NOMO-1 treated with dmso at 0.1 percent for 144 hours (cell line): ENCODE measurements at regions not wholly inside any gene's neighbourhood (a gene's known extent, or its start where the extent isn't known, plus 50 kb on each side); places are given as distances from the start of the nearest gene placed in this dataset.
A peak's percentile ranks its signal among the peaks of the same experiment; 100 is the strongest.
"Not testable (repeated sequence)": the region's sequence is repeated elsewhere in the genome, so short reads cannot be mapped to it uniquely, and the experiment has no call there.

Experiments used
- DNase-seq: peaks from one replicate; lab custom pipeline; 2025; ENCODE audit not compliant: unreplicated experiment; lab: John Stamatoyannopoulos, UW

DNA sequence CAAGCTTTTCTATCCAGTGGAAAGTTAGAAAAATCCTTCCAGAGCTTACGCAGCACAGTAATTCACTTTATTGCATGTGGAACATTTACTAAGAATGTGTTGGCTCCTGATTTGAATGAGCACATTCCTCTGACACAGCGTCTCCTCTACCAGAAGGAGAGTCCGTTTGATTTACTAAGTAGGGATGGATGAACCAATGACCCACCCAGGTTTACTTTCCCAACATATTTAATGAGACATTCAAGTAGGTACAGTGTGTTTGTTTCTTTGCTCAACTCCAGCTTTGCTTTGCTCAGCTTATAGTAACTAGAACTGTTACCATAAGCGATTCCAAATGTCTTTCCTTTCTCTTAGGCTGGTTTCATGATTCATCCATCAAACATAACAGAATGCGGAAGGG is 161.7 kb downstream of the SMARCA1 start:
- no peak for DNase-seq

DNA sequence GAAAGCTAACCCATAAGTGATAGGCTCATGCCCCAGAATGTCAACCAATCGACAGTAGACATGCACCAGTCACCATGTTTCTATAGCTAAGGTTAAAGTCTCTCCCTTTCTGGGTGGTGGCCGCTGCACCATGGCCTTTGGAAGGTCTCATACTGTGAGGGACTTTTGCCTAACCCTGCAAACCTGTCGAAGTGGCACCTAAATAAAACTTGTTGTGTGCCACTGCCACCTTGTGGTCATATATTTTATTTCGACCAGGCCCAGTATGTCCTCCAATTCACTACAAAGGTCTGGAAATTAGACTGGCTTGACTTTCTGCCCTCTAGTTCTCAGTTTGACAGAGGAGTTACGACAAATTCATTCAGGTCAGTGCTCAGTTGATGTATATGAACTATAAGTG is 163.1 kb downstream of the SMARCA1 start:
- peak; percentile 18 for DNase-seq

DNA sequence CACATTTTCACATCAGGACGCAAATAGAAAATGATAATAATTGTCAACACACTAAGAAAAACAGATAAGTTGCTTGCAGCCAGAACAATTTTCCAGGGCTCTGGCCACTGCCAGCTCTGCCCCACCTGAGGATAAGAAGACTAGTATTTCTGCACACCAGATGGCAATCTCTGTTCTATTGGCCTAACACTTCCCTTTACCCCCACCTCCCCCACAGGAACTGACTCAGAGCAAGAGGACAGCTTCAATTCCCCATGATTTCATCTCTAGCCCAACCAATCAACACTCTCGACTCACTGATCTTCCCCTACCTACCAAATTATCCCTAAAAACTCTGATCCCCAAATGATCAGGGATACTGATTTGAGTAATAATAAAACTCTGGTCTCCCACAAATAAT is 164.0 kb downstream of the SMARCA1 start:
- no peak for DNase-seq

DNA sequence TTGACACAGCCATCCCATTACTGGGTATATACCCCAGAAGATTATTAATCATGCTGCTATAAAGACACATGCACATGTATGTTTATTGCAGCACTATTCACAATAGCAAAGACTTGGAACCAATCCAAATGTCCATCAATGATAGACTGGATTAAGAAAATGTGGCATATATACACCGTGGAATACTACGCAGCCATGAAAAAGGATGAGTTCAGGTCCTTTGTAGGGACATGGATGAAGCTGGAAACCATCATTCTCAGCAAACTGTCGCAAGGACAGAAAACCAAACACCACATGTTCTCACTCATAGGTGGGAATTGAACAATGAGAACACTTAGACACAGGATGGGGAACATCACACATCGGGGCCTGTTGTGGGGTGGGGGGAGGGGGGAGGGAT is 165.9 kb downstream of the SMARCA1 start:
- not testable (repeated sequence) for DNase-seq

DNA sequence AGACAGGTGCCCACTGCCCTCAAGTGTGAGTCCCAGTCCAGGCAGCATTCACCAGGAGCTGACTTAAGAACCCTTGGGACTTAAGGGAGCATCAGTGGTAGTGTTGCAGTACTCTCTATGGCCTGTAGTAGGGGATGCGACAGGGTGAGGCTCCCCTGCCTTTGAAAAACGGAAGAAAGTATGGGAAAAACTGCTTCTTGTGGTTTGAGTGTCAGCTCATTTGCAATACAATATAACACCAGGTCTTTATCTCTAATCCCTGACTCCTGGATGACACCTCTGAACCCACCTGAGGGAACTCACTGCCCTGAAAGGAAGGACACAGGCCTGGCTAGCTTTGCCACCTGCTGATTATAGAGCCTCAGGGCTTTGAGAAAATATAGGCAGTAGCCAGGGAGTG is 176.0 kb downstream of the SMARCA1 start:
- no peak for DNase-seq

DNA sequence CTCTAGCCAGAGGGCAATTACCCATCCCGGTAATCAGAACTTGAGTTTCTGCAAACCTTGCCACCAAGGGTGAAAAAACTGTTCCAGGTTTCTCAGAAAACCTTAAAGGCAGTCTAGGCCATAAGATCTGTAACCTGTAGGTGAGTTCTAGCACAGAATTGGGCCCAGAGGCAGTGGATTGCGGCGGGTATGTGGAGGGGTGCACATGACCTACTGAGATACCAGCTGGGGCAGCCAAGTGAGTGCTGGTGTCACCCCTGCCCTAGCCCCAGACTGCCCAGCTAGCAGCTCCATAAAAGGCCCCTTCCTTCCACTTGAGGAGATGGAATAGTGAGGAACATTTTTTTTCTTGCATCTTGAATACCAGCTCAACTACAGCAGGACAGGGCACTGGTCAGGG is 176.7 kb downstream of the SMARCA1 start:
- DNase-seq, result no peak

DNA sequence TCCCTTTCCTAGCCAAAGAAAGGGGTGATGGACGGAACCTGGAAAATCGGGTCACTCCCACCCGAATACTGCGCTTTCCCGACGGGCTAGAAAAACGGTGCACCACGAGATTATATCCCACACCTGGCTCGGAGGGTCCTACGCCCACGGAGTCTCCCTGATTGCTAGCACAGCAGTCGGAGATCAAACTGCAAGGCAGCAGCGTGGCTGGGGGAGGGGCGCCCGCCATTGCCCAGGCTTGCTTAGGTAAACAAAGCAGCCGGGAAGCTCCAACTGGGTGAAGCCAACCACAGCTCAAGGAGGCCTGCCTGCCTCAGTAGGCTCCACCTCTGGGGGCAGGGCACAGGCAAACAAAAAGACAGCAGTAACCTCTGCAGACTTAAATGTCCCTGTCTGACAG is 186.0 kb downstream of the SMARCA1 start:
- DNase-seq, result not testable (repeated sequence)

DNA sequence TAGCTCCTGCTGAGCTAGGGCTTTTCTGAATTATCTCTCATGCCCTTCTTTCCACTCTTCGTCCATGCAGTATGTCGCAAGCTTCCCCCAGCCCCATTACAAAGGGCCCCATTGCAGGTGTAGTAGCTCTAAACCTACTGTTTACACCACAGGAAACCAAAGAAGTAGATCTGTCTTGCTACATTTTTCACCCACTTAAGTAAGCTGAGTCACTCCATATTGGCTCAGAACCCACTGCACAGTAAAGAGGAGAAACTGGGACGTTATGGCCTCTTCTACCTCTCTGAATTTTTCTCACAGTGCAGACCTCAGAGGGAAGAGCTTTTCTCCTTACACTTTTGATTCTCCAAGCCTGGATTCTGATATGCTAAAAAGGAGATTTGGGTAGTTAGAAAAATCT is 200.2 kb downstream of the SMARCA1 start:
- DNase-seq, result no peak

DNA sequence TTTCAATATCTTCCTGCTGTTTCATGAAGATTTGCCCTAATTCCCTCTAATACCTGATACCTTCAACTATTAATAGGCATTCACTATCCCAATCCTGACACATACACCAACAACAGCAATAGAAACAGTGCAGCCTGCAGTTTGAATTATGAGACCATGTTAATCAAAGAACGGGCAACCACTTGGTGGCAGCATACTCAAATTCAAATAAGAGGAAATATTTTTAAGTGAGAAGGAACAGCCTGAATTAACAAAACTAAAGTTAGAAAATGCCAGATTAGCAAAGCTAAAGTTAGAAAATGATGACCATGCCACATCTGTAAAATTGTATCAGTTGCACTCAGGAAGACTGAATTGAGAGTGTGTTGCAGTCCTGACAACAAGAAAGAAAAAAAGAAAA is 204.9 kb downstream of the SMARCA1 start:
- DNase-seq, result no peak

DNA sequence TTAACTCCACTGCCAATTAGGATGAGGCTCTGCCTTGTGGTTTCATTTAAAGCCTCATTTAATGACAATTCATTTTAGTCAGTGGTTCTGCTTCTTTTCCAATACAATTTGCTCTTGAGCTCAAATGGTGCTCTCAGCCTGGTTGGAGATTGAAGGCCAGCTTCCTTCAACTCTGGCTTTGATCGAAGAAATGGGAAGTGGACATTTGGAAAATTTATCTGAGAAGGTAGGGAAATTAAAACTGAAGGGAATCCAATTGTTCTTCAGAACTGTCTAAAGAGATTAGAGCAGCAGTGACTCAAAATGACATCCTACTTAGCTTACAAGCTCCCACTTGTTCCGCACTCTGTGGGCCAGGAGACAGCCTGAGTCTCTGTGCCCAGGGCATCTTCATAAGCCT is 206.8 kb downstream of the SMARCA1 start:
- DNase-seq, result no peak

DNA sequence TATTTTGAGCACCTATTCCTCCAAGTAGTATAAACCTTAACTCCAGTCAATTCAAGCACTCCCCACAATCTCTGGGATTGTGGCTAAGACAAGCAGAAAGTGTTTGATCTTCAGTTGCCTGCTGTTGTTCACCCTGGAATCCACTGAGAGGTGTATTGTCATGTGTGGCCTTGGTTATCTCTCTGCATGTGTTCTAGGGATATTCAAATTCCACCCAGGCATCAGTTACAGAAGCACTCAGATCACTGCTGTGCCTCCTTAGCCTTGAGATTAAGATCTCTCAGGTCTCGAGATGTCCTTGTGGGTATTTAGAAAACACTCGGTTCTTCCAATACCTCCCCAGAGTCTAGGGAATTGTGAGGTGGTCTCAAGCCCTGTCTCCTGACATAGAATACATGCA is 213.3 kb downstream of the SMARCA1 start:
- DNase-seq, result no peak

DNA sequence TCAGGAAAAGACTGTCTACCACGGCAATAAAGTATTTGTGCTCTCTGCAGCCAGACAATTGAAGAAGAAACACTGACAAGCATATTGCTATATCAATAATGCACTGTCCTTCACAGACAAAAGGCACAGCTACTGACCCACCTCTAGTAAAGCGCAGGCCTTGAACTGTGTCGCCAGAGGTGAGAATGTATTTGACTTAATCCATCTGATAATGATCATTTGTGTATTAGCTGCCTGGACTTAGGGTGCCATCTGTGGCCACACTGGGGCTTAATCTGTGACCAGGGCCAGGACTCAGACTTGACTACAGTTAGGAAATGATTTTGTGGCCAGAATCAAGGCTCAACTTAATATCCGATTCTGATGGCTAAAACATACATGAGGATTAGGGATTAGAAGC is 260.4 kb downstream of the SMARCA1 start:
- DNase-seq, result no peak

DNA sequence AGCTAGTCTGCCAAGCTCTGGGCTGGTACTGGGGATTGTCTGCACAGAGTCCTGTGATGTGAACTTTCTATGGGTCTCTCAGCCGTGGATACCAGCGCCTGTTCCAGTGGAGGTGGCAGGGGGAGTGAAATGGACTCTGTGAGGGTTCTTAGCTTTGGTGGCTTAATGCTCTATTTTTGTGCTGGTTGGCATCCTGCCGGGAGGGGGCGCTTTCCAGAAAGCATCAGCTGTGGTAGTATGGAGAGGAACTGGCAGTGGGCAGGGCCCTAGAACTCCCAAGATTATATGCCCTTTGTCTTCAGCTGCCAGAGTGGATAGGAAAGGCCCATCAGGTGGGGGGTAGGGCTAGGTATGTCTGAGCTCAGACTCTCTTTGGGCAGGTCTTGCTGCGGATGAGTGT is 267.8 kb downstream of the SMARCA1 start:
- not testable (repeated sequence) for DNase-seq

DNA sequence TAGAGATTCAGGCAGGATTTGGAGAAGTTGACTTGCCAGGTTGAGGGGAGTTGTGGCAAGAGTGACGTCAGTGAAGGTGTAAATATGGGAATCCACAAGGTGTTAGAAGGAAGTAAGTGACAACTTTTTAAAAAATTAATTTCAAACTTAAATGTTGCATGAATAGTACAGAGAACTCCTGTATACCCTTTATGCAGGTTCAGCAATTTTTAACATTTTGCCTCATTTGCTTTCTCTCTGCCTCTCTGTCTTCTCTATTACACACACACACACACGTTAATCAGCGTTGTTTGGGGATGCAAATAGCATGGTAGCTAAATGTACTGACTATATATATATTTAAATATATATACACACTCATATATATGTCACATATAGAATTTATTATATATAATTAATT is 273.7 kb downstream of the SMARCA1 start:
- DNase-seq, result no peak

DNA sequence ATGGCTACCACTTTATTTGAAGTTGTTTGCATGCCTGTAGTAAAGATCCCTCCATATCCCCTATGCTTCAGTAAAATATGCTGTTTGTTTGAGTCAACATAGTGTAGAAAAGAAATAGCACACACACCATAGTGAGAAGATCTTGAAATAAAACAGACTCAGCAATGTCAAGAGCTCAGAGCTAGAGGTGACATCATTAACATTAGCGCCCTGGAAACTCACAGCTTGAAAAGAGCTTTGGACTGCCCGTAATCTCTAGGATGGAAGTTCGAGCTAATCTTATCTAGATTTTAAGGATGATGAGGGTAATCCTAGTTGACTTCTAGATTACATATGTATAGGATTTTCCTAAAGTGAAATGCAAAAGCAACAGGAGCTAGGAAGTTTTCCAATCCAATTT is 275.6 kb downstream of the SMARCA1 start:
- no peak for DNase-seq

DNA sequence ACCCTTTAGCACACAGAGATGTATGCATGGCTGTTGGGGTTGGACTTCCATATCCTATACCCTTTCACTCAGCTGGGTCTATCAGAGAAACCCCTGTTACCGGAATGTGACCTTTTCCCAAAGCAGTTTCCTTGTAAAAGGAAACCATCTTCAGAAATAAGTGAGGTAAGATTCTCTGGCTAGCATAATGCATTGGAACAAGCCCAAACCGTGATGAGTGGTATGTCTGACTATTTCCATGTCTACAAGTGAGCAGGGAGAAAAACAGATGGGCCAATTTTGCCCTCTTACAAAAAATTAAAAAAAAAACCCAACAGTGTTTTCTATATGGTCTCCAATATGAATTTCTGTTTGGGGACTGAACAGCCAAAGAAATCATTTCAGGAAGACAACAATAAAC is 283.9 kb downstream of the SMARCA1 start:
- no peak for DNase-seq

DNA sequence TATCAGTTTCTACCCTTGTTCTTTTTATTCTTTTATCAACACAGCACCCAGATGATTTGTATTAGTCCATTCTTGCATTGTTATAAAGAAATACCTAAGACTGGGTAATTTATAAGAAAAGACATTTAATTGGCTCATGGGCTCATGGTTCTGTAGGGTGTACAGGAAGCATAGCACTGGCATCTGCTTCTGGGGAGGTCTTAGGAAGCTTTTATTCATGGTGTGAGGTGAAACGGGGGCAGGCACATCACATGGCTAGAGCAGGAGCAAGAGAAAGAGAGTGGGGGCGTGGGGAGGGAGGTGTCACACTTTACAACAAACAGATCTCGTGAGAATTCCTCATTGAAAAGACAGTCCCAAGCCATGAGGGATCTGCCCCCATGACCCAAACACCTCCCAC is 285.3 kb downstream of the SMARCA1 start:
- no peak for DNase-seq

DNA sequence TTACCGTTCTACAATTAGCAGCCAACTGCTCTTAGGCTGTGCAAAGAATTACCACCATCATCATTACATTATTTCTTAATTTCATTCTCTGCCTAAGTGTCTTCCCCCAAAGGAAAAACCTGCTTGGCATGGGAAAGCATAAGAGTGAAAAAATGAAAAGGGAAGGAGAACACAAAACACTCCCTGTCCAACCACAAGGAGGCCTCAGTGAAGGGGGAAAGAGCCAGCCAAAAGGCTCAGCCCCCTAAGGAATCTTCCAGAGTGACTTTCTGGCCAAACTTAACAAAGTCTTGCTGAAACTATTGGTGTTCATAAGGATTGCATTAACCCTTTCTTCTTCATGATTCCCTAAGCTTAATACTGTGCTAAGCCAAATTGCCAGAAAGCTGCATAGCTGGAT is 287.4 kb downstream of the SMARCA1 start:
- DNase-seq, result no peak

DNA sequence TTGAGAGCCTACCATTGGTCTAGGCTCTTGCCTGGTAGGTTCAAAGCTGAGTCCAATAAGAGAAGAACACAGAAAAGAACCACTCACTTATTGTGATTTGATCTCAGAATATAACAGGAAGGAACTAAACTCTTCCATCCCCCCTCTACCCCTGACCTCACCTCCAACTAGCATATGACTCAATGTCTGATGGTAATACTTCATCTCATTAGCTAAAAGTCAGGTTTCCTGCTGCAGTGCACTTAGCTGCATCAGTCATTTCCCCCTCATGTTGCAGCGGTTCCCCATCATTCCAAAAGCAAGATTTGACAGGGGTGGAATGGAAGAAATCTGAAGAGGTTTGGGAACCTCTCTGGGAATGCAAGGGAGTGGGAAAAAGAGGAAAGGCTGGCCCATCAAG is 289.5 kb downstream of the SMARCA1 start:
- no peak for DNase-seq

DNA sequence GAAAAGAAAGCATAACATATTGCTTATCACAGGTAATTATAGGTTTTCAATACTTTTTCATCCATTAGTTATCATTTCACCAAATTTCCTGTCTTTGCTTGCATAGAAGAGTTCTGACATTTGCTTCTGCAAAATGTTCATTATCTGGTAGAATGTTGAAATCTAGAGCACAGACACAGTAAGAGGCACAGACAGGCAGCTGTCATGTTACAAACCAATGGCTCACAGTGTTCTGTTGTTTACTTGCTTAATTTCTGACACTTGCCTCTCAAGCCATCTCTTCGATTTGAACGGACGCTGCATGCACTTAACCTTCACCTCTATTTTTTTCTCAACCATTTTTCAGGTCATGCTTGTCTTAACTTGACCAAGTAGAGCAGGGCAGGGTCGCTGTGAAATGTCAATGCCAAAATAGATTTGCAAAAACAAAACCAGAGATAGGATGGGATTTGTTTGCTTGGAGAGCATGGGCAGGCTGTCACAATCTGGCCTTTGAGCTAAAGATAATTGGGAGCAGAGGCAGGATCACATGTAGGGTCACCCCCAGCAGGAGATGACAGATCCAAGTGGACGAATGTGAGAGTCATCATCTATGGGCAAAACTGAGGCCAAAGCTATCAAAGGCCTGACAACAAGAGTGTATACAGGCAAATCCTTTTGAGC is 292.3 kb downstream of the SMARCA1 start:
- DNase-seq, result no peak

DNA sequence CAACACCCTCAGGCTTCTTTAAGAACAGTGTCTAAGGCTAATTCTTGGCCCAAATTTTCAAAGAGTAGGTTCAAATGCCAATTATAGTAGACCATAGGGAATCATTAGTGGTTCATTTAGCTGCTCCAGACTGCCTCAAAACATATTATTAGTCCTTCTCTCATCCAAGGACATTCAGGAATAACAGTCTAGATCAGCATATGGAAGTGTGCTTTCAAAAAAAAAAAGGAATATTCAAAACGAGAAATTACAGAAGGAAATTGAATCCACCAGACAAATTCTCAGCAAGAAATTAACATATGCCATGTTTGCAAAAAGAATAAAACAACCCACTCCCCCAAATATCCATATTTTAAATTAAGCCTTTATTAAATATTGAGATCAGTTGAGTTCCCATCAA is 293.1 kb downstream of the SMARCA1 start:
- DNase-seq, result no peak

DNA sequence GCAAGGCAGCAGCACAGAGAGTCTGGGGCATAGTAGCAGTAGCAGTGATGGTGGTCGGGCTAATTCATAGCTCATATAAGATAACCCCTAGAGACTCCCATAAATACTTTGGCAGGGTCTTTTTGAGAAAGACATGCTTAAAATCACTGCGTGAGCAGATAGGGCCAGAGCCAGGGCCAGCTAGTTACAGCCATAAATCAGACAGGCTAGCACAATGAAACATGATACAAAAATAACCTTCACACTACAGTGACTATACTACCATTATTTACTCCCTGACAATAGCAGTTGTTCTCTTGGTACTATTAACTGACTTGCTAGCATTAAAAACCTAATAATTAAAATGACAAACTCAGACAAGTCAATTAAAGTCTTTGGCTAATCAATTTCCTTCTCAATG is 295.9 kb downstream of the SMARCA1 start:
- DNase-seq, result no peak

DNA sequence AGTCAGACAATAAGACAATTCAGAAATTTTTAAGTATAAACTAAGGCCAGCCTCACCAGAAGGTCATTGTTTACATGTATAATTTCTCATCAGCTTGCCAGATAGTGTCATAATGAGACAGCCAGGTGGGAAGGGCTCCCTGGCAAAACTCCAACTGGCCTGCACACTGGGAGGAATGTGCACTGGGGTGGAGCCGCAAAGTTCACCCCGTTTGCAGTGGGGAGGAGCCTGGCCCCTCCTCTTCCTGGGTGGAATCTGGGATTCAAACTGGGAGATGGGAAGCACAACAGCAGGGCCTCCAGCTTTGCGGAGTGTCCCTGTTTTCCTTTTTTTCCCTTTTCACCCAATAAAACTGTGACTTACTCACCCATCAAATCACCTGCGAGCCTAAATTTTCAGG is 329.9 kb downstream of the SMARCA1 start:
- DNase-seq, result no peak

DNA sequence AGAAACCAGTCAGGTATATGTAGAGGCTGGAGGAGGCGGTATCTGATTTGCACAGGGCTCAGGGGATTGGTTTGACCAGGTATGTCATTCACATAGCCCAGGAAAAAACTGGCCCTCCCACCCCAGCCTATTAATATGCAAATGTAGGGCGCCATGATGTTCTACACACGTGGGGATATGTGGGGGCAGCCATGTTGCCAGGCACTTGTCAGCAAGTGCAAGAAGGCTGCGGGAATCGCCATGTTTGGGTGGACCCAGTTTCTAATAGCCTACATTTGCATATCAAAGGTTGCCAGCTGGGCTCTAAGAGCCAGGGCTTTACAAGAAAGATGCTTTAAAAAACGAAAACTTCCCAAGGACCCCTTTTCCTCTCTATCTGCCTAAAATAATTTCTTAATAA is 335.1 kb downstream of the SMARCA1 start:
- no peak for DNase-seq
